Stimulated activated CD4-positive, alpha-beta T cell treated with anti-CD3 and anti-CD28 coated beads, Interleukin-12 subunit alpha, Interleukin-12 subunit beta, amount 100 ng/mL, for 4 hours (primary cell): ENCODE measurements at regions not wholly inside any gene's neighbourhood (a gene's known extent, or its start where the extent isn't known, plus 50 kb on each side); places are given as distances from the start of the nearest gene placed in this dataset.

Experiments used
- DNase-seq: peaks from one replicate; pipeline ENCODE4 v3.0.0-alpha.2; 2020

DNA sequence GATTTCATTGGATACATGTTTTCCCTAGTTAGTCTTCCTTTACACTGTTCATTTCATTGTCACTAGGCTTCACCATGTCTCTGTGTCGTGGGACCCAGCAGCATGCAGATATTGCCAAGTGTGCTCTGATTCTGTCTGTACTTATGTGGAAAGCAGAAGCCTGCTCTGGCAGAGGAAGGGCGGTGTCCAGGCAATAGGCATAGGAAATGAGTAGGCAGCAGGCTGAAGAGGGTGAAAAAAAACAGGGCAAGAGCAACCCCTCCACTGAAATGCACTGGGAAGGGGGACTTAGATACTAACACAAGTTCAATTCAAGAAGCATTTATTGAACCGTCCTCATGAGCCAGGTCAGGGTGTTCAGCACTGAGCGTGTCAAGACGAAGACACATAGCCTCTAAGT lies 85.2 kb upstream of the VAV3 start:
- DNase-seq = no peak

DNA sequence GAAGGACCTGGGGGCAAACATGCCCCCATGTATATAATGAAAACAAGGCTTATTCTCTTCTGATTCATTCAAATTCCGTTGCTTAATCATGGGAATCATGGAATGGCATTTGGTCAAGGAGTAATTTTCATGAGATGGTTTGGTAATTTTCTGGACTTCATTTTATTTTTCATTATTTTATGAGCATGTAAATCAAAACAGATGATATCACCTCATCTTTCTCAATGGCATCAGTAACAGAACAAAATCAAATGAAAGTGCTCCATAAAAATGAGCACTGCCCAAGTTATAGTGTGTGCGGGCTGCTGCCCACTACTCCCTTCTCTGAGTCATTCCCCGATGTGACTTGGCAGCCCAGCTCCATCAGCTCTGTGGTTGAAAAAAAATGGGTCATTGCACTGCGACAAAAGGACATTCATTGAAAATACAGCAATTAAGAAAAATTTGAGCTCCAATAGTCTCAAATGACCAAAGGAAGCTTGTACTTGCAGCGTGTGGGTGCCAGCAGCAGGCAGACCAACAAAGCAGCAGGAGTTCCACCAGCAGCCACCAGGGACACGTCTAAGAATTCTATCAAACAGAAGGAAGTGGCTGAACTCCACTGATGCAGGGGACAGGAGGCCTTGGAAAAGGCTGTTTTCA lies 84.3 kb upstream of the VAV3 start:
- no peak for DNase-seq

DNA sequence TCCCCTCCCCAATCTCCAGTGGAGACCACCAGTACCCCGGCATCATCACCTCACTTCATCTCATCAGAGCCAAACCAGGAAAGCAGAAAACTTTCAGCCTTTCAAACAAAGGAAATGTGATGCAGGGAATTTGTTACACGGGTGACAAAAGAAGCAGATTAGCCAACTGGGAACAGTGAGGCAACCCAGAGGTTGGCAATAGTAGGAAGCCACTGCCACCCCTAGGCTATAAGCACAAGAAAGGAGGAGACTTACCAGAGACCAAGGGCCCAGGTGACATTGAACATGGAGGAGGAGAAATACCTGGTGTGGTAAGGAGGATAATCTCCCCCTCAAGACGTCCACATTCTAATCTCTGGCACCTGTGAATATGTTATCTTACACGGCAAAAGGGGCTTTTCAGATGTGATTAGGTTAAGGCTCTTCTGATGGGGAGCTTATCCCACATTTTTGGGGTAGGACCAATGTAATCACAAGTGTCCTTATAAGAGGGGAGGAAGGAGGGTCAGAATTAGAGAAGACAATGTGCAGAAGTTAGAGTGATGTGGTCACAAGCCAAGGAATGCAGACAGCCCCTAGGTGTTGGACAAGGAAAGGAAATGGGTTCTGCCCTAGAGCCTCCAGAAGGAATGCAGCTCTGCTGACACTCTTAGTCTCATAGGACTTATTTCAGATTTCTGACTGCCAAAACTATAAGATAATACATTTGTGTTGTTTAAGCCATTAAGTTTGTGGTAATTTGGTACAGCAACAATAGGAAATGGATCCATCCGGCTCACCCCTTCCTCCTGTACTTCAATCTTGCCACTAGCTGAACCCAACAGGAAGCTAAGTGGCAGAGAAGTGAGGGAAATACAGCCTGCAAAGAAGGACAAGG lies 83.6 kb upstream of the VAV3 start:
- DNase-seq = no peak

DNA sequence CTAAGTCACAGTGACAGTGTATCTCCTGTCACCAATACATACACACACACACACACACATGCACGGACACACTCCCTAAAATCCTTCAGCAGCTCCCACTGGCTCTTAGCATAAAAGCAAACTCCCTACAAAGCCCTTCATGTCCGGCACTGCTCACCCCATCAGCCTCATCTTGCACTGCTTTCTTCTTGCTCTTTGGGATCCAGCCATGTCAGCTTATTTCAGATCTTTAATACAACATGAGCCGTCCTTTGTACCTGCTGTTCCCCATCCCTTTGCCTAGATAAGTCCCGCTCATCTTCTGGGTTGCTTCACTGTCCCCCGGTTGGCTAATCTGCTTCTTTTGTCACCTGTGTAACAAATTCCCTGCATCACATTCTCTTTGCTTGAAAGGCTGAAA lies 82.1 kb upstream of the VAV3 start:
- no peak for DNase-seq

GRCh38 chr1:108046026-108046425 lies 81.0 kb upstream of the VAV3 start:
- DNase-seq = no peak

DNA sequence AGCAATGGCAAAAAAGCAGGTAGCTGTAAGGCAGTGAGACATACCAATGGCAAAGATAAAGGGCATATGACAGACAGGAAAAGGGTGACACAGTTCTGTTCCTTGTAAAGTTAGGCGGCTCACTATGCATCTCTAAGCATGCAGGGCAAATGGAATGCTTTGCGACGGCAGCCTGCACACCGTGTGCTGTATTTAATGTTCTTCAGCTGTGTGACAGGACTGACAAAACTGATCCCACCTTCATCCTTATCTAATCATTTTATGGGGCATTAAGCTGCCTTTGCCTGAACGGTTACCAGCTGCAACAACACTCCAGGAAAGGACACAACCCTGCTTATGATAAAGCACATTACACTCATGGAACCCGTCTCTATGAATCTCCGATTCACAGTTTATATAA lies 80.5 kb upstream of the VAV3 start:
- DNase-seq = no peak

GRCh38 chr1:108044318-108044717 lies 79.3 kb upstream of the VAV3 start:
- DNase-seq = no peak

DNA sequence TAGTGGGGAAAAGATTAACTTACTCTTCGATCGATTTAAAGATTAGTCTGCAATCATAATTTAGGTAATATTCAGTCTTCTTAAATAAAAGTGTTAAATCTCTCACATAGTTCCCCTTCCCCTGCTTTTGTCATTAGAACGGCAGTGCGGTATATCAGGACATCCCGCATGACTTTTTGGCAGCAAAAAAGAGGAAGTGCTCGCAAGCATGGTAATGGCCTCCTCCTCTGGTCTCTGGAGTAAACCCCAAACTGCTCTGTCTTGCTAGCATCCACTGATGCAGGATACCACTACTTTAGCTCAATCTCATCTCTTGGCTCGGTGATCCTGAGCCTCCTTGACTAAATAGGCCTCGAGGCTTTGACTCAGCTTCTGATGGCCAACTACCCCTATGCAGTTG lies 78.7 kb upstream of the VAV3 start:
- no peak for DNase-seq

- no peak for DNase-seq
Measured at GRCh38 chr1:108042610-108043009, 77.6 kb upstream of the VAV3 start.

GRCh38 chr1:108041360-108042142 lies 76.6 kb upstream of the VAV3 start:
- no peak for DNase-seq

- no peak for DNase-seq
Measured at GRCh38 chr1:108038653-108039236, 73.8 kb upstream of the VAV3 start.

DNA sequence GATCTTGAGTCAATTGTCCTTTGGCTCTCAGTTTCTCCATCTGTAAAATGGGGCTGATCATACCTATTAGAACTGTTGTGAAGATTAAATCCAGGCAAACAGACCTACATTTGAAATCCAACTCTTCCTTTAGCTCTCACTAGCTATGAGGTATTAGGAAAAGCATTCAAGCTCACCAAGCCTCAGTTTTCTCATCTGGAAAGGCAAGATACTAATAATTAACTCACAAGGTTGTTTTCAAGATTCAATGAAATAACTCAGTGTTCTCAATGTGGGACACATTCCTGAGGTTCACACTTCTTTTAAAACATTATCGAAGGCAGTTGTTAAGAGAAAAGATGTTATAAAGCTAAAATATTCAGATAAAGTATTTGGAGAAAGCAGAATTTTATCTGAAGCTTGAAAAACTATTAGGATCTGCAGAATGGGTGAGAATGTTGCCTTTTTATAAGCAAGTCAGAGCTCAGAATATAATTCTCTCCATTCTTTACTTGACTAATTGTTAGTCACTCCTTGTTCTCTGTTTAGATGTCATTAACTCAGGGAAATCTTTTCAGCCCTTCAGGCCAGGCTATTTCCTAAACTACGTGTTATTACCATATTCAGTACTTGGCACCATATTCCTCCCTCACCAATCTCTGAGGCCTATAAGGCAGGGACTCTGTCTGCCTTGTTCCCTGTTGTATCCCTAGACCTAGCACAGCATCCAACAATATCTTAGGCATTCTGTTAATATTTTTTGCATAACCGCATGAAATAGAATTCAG lies 72.0 kb upstream of the VAV3 start:
- no peak for DNase-seq

DNA sequence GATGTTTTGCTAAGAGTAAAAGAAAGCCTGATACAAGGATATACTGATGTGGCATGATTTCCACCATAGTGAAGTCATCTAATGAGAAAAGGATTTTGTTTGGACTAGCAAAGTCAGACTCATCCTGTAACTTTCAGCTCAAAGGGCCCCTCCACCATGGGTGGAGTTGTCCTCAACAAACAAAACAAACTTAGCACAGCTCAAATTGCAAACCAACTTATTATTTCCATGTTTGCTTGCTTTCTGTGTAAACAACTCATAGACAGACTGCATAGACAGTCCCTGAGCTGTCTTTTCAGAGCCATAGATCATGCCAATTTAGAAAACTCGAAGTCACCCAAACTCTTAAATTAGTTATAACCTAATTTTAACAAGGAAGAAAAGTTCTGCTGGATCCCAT lies 69.4 kb upstream of the VAV3 start:
- no peak for DNase-seq

DNA sequence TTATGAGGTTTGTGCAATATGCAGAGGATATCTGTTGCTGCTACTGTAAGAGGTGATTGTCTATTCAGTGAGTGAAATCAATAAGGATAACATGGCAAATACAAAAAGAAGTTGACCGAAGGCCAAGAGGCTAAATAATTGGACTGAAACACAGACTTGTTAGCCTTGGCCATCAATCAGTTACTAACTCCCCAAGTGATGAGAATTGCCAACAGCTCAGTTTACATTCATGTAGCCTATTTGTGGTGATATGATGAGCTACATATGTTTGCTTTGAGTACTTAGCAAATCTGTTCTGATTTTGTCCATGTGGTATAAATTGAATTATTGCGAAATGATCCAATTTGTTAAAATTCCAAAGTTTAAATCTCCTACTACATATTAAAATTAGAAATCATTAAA lies 68.6 kb upstream of the VAV3 start:
- DNase-seq = no peak

GRCh38 chr1:108028841-108029388 lies 63.9 kb upstream of the VAV3 start:
- DNase-seq = no peak

DNA sequence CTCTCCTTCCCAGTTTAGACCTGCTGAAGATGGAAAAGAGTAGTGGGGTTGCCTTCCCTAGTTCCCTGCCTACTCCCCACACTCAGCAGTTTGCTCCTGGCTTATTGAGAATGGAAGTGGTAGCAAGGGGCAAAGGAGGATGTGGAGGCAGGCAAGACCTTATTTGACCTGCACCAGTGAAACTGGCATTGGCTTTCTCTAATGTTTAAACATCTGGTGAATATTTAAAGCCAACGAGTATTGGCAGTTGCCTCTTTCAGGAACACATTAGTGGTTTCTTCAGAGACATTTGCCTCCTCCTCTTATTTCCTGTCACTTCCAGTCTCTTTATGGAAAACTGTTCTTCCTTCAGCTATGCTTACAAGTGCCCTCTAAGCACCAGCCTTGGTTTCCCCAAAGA lies 62.4 kb upstream of the VAV3 start:
- DNase-seq = no peak

GRCh38 chr1:108017698-108018097 lies 52.7 kb upstream of the VAV3 start:
- DNase-seq = no peak

GRCh38 chr1:108016451-108016920 lies 51.5 kb upstream of the VAV3 start:
- no peak for DNase-seq
